ENCODE measurements at regions not wholly inside any gene's neighbourhood (a gene's known extent, or its start where the extent isn't known, plus 50 kb on each side); places are given as distances from the start of the nearest gene placed in this dataset.

DNA sequence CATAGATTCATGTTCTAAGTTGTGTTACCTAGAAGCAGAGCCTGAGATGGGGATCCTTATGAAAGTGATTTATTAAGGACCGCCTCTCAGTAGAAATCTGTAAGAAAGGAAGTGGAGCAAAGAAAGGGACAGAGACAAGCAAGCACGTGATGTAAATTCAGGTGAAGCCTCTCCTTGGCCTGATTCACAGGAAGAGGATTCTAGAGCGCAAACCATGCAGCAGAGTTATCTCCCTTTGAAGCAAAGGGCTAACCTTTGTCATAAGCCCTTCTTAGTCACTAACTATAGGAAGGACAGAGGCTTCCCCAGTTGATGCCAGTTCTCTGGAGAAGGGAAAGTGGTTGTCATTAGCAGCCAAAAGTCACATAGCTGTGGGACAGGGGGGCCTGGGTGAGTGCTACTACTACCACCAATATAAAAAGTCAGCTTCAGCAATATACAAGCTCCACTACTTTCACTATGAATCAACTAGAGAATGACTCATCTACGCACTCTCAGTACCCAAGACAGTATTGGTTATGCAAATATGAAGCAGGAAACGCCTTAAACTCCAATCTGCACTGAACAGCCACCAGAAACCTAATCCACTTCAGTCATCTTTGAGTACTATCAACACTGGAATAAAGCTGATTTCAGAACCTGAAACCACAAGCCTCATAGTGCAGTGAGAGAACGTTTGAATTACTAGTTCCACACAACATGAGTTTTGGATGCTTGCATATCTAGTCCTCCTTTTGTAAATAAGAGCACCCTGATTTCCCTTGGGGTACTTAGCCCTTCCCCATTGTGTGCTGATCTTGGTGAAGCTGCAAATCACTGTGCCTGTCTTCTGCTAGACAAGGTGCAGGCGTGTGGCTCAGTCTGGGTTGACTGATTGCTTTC lies 162.7 kb downstream of the ZNF608 start:
- DNase-seq (ENCODE audit: low read depth), result no peak

DNA sequence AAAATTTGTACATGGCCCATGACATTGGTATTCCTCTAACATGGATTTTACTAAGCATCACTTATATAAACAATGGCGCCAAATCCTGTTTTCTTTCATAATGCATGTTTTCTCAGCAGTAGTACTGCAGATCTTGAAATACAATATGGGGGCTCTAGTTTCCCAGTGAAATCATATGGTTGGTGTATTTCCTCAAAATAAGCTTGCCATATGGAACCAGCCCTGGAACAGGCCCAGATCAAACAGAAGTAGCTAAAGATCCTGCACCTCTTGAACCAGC lies 163.9 kb downstream of the ZNF608 start:
- no peak for DNase-seq (ENCODE audit: low read depth)

DNA sequence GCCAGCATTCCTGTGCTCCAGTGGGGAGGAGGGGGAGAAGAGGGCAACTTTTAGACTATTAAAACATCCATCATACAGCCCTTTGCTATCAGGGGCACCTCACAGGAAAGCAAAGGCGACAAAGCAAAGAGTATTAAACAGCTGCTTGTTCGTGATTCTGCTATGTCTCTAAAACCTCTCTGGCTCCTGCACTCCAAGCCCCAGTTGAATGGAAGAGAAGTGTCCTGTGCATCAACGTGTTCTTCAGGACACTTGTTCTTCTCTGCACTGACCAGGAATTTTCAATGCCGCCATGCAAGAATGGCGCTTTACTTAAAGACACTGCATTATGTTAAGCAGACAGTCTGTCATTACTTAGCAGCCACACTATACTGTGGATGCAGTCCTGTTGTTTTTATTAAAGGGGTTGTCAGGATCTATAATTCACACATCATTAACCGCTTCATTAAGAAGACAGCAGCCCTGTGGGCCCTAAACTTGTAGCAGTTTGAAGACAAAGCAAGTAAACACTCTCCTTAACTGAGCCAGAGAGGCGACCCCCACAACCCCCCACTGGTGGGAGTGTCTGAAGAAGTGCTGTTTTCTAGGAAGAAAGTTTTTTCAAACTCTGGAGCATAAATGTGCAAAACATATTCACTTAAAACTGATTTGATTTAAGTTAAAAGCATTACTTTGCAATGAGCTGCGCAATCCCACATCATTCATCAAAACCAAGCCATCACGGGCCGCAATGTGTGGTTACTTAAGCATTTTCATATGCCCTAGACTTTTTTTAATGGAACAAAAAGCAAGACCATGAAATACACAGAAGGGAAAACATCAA lies 164.5 kb downstream of the ZNF608 start:
- DNase-seq (ENCODE audit: low read depth), result no peak

DNA sequence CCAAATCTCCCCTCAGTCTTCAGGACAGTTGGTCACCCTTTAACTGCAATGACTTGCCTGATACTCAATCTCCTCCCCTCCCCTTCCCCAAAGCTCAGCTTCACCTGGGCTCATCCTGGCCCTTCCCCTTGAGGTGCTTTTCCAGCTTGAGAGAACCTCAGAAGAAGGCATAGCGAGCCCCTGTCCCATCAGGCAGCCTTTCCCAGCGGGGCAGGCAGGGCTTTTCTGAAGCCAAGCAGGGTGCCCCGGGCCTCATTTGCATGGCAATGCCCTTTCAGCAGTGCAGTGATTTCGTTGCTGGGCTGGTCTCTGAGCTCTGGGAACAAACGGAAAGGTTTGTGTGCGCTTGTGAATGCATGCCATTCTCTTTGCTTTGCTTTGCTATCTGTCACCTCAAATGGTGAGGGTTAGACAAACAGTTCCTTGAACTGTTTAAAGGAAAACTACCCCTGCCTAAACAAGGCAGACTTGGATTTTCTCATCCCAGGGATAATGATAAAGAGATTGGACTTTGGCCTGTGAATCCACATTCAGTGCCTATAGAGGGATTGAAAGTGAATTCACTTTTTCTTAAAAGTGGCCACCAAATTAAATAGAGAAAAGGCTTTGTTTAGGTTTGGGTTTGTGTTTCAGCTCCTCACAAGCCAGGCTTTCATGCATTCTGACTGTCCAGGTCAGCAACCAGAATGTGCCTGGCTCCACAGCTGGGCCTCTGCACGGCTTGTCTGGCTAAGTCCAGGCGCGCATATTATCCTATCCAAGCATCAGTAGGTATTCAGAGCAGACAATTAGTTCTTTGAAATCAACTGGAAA lies 165.3 kb downstream of the ZNF608 start:
- no peak for DNase-seq (ENCODE audit: low read depth)

DNA sequence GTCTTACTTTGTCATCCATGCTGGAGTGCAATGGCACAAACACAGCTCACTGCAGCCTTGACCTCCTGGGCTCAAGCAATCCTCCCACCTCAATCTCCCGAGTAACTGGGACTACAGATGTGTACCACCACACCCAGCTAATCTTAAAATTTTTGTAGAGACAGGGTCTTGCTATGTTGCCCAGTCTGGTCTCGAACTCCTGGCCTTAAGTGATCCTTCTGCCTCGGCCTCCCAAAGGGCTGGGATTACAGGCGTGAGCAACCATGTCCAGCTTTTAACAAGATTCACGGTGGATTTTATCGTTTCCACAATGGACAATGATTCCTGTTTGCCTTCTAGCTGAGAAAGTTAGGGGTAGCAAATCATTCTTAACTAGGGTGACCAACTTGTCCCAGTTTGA lies 165.9 kb downstream of the ZNF608 start:
- DNase-seq (ENCODE audit: low read depth), result no peak

DNA sequence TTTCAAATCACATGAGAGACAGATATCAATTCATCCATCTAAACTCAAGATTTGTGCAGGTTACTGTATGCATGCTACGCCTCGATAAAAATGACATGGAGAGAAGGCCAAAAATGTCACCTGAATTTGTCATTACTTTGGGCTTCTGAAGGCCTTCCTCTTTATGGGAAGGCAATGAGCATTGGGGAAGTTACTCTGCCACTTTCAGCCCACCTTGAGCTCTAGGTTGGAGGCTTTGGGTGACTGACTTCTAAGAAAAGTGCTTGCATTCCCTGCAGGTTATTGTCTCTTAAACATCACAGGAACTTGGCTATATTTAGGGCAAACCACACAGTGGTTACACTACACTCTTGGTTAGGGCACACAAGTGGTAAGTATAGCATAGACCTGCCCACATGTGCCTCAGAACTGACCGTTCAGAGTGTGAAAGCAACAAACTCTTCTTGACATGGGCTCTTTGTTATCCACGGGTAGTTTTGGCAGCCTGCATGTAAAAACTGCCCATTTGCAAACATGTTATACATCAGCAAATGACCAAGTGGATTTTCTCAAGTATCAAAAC lies 169.5 kb downstream of the ZNF608 start:
- no peak for DNase-seq (ENCODE audit: low read depth)

DNA sequence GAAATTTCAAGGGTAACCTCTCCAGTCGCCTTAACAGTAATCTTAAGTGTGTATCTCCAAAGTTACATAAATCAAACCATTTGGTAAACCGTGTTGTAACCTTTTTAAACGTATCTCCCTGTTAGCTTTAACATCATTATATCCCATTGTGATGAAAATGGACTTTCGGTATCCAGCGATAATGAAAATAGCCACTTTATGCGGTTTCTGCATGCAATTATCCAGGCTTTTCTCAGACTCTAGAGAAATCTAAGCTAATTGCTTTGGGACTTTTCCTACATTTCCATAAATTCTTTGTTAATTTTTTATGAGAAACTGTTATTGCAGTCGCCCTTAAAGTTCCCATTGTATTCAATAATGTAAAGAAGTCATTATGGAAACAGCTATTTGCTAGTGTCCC lies 170.7 kb downstream of the ZNF608 start:
- no peak for DNase-seq (ENCODE audit: low read depth)

DNA sequence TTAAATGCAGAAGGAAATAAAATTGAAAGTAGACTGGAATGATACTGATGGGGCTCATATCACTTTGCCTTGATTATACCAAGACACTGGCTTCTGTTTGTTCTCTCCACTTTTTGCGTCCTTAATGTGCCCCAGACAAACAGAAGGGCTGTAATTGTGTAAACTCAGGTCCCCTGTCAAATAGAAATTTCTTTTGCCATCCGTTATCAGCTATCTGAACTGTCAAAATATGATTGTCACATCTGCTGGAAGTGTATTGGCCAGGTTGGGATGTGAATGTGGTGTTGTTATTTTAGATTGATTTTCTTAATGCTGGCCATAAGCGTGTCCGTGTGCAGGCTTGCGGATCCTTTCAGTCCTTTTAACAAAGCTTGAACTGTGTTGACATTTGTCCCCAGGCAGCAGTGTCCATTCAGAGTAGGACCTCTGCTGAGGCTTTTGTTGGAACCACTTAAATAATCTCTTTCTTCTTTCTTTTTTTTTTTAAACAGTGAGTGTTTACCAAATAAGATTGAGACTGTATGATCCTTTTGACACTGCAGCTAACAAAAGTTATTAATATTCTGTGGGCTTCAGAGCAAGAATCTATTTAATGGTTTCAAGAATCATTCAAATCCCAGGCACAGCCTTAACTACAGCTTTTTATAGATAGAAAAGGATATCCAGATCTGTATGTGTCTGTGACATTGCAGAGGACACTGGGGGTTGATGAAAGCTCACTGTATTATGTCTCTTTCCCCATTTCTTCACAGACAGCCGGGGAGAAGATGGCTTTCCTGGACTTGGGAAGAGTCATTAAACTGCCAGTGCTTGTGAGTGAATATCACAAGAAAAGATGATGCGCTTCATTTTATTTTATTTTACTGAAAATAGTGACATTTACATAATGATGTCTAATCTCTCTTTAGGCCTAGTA lies 171.7 kb downstream of the ZNF608 start:
- no peak for DNase-seq (ENCODE audit: low read depth)

DNA sequence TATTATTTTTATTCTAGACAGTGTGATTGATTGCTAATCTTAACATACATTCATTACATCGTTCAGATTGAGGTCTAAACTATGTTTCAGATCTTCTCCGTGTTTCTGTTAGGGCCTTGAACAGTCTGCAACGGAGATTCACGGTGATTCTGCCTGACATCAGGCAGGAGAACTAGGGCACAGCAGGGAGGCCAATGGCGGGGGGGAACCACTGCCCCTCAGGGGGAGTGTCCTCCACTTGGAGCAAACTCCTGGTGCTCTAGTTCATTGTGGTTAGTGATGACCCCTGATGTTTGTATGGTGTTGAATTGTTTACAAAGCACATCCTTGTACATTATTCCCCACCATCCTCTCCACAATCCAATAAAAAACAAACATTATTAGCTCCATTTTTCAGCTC lies 173.5 kb downstream of the ZNF608 start:
- DNase-seq (ENCODE audit: low read depth), result no peak

DNA sequence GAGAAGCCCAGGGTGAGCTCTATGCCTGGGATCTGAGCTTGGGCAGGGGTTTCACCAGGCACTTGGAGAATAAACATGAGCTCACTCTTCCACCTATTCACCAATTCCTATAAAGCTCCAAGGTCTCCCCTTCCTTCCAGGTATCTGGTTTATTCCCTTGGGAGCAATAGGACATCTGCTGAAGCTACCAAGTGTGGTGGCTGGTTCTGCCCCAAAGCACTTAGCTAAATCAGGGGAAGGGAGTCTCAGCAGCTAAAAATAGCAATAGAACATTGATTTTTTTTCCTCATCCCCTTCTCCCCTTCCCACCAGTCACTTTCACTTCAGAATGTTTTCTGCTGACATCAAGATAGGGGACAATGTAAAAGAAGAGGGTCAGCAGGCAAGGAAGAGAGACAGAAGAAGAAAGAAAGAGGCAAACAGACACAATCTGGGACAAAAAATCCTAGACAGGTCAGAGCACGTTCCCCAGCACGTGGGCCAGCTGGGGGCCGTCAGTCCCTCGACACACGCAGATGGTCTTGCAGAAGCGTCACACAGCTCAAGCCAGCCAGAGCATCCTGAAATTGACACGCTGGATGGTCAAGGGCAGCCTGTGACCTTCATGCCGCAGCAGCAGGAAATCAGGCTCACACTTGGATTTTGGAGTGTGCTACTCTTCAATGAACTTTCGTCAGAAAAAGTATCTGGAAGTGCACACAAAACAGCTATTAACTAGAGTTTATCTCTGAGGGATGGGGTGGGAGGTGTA lies 176.0 kb downstream of the ZNF608 start:
- no peak for DNase-seq (ENCODE audit: low read depth)

DNA sequence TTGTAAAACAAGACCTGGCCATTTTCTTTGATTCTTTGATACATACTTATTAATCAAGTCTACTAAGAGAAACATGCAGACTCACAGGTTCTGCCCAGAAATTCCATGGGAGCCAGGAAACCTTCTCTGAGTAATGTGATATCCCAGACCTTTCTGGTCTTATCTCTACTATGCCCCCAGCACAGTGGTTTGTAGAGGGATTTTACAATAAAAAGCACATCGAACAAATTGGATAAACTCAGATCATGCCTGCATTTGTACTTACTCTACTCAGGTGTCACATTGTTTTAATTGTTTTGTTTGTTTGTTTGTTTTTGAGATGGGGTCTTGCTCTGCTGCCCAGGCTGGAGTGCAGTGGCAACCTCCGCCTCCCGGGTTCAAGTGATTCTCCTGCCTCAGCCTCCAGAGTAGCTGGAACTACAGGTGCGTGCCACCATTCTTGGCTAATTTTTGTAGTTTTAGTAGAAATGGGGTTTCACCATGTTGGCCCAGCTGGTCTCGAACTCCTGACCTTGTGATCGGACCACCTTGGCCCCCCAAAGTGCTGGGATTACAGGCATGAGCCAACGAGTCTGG lies 179.5 kb downstream of the ZNF608 start:
- no peak for DNase-seq (ENCODE audit: low read depth)

DNA sequence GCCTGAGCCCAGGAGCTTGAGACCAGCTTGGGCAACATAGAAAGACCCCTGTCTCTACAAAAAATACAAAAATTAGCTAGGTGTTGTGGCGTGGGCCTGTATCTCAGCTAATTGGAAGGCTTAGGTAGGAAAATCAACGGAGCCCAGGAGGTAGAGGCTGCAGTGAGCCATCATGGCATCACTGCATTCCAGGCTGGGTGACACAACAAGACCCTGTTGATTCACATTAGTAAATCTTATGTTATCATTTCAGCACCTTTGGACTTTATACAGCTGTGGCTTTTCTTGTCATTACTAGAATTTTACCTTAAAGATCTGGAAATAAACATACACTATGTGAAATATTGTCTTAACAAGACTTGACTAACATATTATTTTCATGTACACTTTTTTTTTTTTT lies 185.0 kb downstream of the ZNF608 start:
- no peak for DNase-seq (ENCODE audit: low read depth)

DNA sequence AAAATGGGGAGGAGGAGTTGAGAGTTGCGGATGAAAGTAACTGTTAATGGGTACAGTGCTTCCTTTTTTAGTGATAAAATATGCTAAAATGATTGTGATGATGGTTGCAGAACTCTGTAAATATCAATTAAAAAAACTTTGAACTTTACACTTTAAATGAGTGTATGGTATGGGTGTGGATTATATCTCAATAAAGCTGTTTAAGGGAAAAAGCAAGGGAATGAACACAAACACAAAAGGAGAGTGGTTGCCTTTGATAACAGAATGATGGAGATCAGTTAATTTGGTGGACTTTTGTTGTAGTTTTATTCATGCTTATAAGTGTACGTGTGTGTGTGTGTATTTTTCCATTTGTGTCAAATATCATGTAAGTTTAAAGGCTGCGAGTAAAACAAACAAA lies 186.1 kb downstream of the ZNF608 start:
- DNase-seq (ENCODE audit: low read depth), result no peak

DNA sequence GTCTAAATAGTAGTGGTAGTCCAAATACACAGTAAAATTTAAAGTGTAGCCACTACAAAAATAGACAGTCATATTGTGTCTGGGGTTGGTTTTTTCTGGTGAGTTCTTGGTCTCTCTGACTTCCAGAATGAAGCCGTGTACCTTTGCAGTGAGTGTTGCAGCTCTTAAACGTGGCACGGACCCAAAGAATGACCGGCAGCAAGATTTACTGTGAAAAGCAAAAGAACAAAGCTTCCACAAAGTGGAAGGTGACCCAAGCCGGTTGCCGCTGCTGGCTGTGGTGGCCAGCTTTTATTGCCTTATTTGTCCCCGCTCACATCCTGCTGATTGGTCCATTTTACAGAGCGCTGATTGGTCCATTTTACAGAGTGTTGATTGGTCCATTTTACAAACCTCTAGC lies 188.7 kb downstream of the ZNF608 start:
- DNase-seq (ENCODE audit: low read depth), result no peak

DNA sequence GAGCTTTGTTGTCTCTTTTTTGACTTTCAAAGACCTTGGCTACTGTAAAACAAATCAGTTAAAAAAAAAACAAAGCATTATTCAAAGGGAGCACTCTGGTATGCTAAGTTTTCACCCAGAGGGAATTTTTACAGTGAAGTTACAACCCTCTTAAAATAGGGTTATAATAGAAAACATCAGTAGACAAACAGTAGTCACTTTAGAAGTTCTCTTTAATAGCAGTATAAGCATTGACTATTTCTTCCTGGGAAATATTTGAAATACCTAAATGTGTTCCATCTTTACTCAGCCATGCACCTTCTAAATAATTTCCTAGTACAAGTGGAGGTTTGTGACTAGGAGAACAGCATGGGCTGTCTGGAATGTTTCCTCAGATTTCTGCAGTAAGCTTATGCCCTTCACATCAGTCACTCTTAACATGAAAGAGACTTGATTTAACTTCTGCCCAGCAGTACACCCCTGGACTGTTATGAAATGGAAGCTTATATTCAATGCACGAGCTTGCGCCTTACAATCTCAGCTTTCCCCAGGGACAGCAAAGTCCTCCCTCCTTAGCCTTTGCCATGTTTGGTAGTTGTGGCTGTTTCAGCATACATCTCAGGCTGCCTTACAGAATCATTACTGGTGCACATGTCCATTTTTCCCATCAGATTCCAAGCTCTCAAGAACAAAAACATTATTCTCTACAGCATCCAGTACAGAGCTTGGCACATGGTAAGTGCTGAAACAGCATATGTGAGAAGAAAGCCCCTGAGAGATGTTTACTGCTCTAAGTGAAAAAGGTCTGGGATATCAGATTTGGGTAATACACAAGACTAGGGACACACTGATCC lies 191.5 kb downstream of the ZNF608 start:
- no peak for DNase-seq (ENCODE audit: low read depth)

DNA sequence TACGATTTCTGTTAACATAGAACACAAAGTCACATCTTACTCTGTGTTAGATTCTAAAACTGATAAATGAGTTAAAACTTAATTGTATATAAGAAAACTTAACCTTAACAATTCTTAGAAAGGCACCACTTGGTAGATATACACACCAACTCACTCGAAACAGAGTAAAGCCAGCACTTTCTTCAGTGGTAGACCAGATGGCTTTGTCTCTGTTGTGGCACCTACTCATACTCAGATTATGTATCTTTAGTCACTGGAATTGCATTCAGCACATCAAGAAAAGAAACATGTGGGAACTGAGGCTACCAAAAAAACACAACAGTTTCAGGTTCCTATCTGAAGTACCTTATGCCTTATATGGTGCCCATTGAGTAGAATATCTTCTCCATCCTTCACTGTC lies 192.5 kb downstream of the ZNF608 start:
- no peak for DNase-seq (ENCODE audit: low read depth)

DNA sequence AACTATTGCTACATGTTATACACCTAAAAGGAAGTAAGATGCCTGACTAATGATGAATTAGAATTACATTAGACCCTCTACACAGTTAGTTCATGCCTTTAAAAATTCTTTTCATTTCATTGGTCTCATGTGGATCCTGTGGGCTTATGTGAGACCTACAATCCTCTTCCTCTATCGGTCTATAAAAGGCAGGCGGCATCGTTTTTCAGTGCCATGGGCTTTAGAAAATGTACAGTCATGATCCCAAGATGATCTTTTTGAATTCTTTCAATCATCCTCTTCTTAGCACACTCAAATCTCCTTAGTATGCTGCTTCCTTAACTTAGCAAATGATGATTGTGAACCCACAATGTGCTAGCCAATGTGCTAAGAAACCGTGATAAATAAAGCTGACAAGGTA lies 193.9 kb downstream of the ZNF608 start:
- no peak for DNase-seq (ENCODE audit: low read depth)

DNA sequence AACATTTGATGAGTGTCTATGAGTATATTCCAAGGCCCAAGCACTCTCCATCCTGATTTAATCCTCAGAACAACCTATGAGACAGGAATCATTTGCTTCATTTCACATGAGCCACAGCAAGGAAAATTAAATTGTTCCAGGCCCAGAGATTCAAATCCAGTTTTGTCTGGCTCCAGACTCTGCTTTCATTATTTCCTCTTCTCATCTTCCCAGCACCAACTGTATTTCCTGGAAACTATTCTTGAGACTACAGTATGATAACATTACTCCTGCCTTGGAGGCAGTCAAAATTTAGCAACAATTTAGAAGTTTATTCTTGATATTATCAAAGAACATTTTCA lies 194.5 kb downstream of the ZNF608 start:
- no peak for DNase-seq (ENCODE audit: low read depth)

DNA sequence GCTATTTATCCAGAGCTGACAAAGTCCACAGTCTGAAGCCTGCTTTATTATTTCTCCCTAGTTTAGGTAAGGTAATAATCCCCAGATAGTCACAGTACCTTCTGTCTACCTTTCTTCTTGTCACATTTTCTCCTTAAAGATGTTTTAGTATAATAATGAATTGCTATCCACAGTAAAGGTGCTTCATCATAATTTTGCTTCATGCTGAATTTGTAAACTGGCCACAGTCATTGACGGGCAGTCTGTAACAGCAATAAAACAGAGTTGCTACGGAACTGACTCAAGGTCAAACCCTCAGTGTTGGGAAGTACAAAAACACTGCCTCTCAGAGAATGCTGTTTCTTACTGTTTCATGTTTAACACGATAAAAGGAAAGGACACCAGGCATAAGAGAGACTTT lies 195.7 kb downstream of the ZNF608 start:
- no peak for DNase-seq (ENCODE audit: low read depth)

All from T follicular helper cell (primary cell).